ENCODE measurements at regions not wholly inside any gene's neighbourhood (a gene's known extent, or its start where the extent isn't known, plus 50 kb on each side); places are given as distances from the start of the nearest gene placed in this dataset.

- TF ChIP-seq OSR1 (CRISPR knock-in tag; IDR thresholded peaks at IDR 0.05) = no peak
- TF ChIP-seq RARB (CRISPR knock-in tag; IDR thresholded peaks at IDR 0.05) = no peak
- no peak for TF ChIP-seq PPARA (CRISPR knock-in tag; IDR thresholded peaks at IDR 0.05; ENCODE audit: borderline replicate concordance)
- TF ChIP-seq BACH2 (CRISPR knock-in tag; IDR thresholded peaks at IDR 0.05; ENCODE audit: borderline replicate concordance) = no peak
- TF ChIP-seq CREB5 (CRISPR knock-in tag; IDR thresholded peaks at IDR 0.05; ENCODE audit: low read depth) = no peak
- no peak for TF ChIP-seq ZNF565 (CRISPR knock-in tag; conservative IDR thresholded peaks at IDR 0.05; ENCODE audit: low read depth)
- no peak for TF ChIP-seq CSDC2 (CRISPR knock-in tag; IDR thresholded peaks at IDR 0.05)
- TF ChIP-seq SNAI2 (CRISPR knock-in tag; IDR thresholded peaks at IDR 0.05) = no peak
- no peak for TF ChIP-seq ZFP3 (CRISPR knock-in tag; IDR thresholded peaks at IDR 0.05)
- no peak for TF ChIP-seq GLIS3 (CRISPR knock-in tag; IDR thresholded peaks at IDR 0.05)
- TF ChIP-seq POU6F1 (CRISPR knock-in tag; IDR thresholded peaks at IDR 0.05; ENCODE audit: borderline replicate concordance, low read depth) = no peak
- no peak for TF ChIP-seq ZNF70 (CRISPR knock-in tag; IDR thresholded peaks at IDR 0.05)
- TF ChIP-seq ARNTL (CRISPR knock-in tag; IDR thresholded peaks at IDR 0.05; ENCODE audit: borderline replicate concordance, low read depth) = no peak
- no peak for TF ChIP-seq ISL1 (CRISPR knock-in tag; IDR thresholded peaks at IDR 0.05)
- TF ChIP-seq TOX (CRISPR knock-in tag; IDR thresholded peaks at IDR 0.05; ENCODE audit: borderline replicate concordance) = no peak
- TF ChIP-seq TSHZ2 (CRISPR knock-in tag; IDR thresholded peaks at IDR 0.05) = no peak
- TF ChIP-seq TCF4 (CRISPR knock-in tag; IDR thresholded peaks at IDR 0.05; ENCODE audit: borderline replicate concordance) = no peak
- no peak for TF ChIP-seq ESRRG (CRISPR knock-in tag; IDR thresholded peaks at IDR 0.05)
- ATAC-seq = no peak
Observed at GRCh38 chr11:134727204-134727603, 315.2 kb upstream of the B3GAT1 start.

- TF ChIP-seq SNAI2 (CRISPR knock-in tag; IDR thresholded peaks at IDR 0.05) = no peak
- no peak for TF ChIP-seq ZNF8 (CRISPR knock-in tag; IDR thresholded peaks at IDR 0.05)
- no peak for TF ChIP-seq CSRNP3 (CRISPR knock-in tag; IDR thresholded peaks at IDR 0.05)
- TF ChIP-seq ISL1 (CRISPR knock-in tag; IDR thresholded peaks at IDR 0.05) = no peak
- no peak for TF ChIP-seq CREB5 (CRISPR knock-in tag; IDR thresholded peaks at IDR 0.05; ENCODE audit: low read depth)
- TF ChIP-seq ZC3H10 (CRISPR knock-in tag; IDR thresholded peaks at IDR 0.05) = no peak
- no peak for TF ChIP-seq CSDC2 (CRISPR knock-in tag; IDR thresholded peaks at IDR 0.05)
- no peak for TF ChIP-seq TOX (CRISPR knock-in tag; IDR thresholded peaks at IDR 0.05; ENCODE audit: borderline replicate concordance)
- TF ChIP-seq ZNF70 (CRISPR knock-in tag; IDR thresholded peaks at IDR 0.05) = no peak
- no peak for TF ChIP-seq ZFP30 (CRISPR knock-in tag; IDR thresholded peaks at IDR 0.05)
- no peak for ATAC-seq
Observed at GRCh38 chr11:134725716-134726639, 313.9 kb upstream of the B3GAT1 start.
